HG02938 (cell line): ENCODE measurements at regions not wholly inside any gene's neighbourhood (a gene's known extent, or its start where the extent isn't known, plus 50 kb on each side); places are given as distances from the start of the nearest gene placed in this dataset.

Source experiments
- ATAC-seq: cut with Tn5 transposase; IDR thresholded peaks from one replicate; pipeline ENCODE4 v1.9.1; 2021; ENCODE audit warnings: mild to moderate bottlenecking, moderate library complexity; ENCODE audit not compliant: unreplicated experiment

GRCh38 chr13:85666356-85666755 is 132.9 kb downstream of the SLITRK6 start:
- ATAC-seq, result no peak

GRCh38 chr13:85665286-85665685 is 133.9 kb downstream of the SLITRK6 start:
- no peak for ATAC-seq

- ATAC-seq, result no peak
These were observed 135.4 kb downstream of the SLITRK6 start for GRCh38 chr13:85663856-85664255.

GRCh38 chr13:85662186-85662585 is 137.0 kb downstream of the SLITRK6 start:
- no peak for ATAC-seq

GRCh38 chr13:85661675-85662074 is 137.5 kb downstream of the SLITRK6 start:
- ATAC-seq, result no peak

GRCh38 chr13:85659493-85659892 is 139.7 kb downstream of the SLITRK6 start:
- no peak for ATAC-seq

- ATAC-seq, result no peak
These were observed 141.3 kb downstream of the SLITRK6 start for GRCh38 chr13:85657942-85658341.

- no peak for ATAC-seq
These were observed 144.2 kb downstream of the SLITRK6 start for GRCh38 chr13:85655040-85655439.

- ATAC-seq, result no peak
These were observed 145.0 kb downstream of the SLITRK6 start for GRCh38 chr13:85654227-85654626.

- no peak for ATAC-seq
These were observed 145.5 kb downstream of the SLITRK6 start for GRCh38 chr13:85653681-85654080.

- no peak for ATAC-seq
These were observed 146.7 kb downstream of the SLITRK6 start for GRCh38 chr13:85652491-85652890.

- no peak for ATAC-seq
These were observed 147.8 kb downstream of the SLITRK6 start for GRCh38 chr13:85651440-85651839.

GRCh38 chr13:85650613-85651012 is 148.6 kb downstream of the SLITRK6 start:
- ATAC-seq, result no peak

GRCh38 chr13:85640727-85641126 is 158.5 kb downstream of the SLITRK6 start:
- no peak for ATAC-seq

GRCh38 chr13:85638815-85639393 is 160.3 kb downstream of the SLITRK6 start:
- no peak for ATAC-seq

GRCh38 chr13:85638265-85638664 is 161.0 kb downstream of the SLITRK6 start:
- ATAC-seq, result no peak

- no peak for ATAC-seq
These were observed 166.6 kb downstream of the SLITRK6 start for GRCh38 chr13:85632526-85633195.

- ATAC-seq, result no peak
These were observed 167.4 kb downstream of the SLITRK6 start for GRCh38 chr13:85631801-85632200.

- ATAC-seq, result no peak
These were observed 172.6 kb downstream of the SLITRK6 start for GRCh38 chr13:85626603-85627002.

GRCh38 chr13:85619321-85619720 is 179.9 kb downstream of the SLITRK6 start:
- ATAC-seq, result no peak

GRCh38 chr13:85618521-85618920 is 180.7 kb downstream of the SLITRK6 start:
- ATAC-seq, result no peak

GRCh38 chr13:85616275-85616674 is 182.9 kb downstream of the SLITRK6 start:
- ATAC-seq, result no peak

- no peak for ATAC-seq
These were observed 184.2 kb downstream of the SLITRK6 start for GRCh38 chr13:85615031-85615430.
